GM06990 (cell line): ENCODE measurements at regions not wholly inside any gene's neighbourhood (a gene's known extent, or its start where the extent isn't known, plus 50 kb on each side); places are given as distances from the start of the nearest gene placed in this dataset.

Source experiments
- DNase-seq: peaks from one replicate; pipeline ENCODE4 v3.0.0-alpha.2; 2011; ENCODE audit not compliant: insufficient read length; ENCODE audit errors: extremely low read depth
- H3K27me3 ChIP-seq: replicated peaks from 2 replicates; pipeline ENCODE4 v1.6.0; 2011; ENCODE audit warnings: low read length; ENCODE audit not compliant: control insufficient read depth, insufficient read depth
- H3K36me3 ChIP-seq: 2 replicates; pipeline ENCODE4 v1.5.1; 2011; ENCODE audit warnings: low read length; ENCODE audit not compliant: control insufficient read depth, insufficient read depth
- H3K4me3 ChIP-seq: replicated peaks from 2 replicates; pipeline ENCODE4 v1.5.1; 2011; ENCODE audit warnings: low read depth, mild to moderate bottlenecking, control low read depth, low read length
- CTCF ChIP-seq: IDR thresholded peaks from 2 replicates; pipeline ENCODE4 v1.5.1; 2011; ENCODE audit warnings: low read length, control low read depth, mild to moderate bottlenecking, inconsistent platforms; ENCODE audit not compliant: insufficient read depth, poor library complexity, severe bottlenecking

- no peak for TF ChIP-seq CTCF
- DNase-seq: no peak
- H3K27me3 ChIP-seq: no peaks in the 10 kb centered on the region; the same call in 1 of the 2 replicates
- H3K4me3 ChIP-seq: no peak overlapping the region
- H3K36me3 ChIP-seq: no peaks in the 10 kb centered on the region
These were observed 421.0 kb upstream of the CCDC196 start for GRCh38 chr14:66065188-66065587.

- H3K4me3 ChIP-seq: no peak overlapping the region
- no peak for TF ChIP-seq CTCF
- no peak for DNase-seq
- H3K36me3 ChIP-seq: no peaks in the 10 kb centered on the region
- no peaks in the 10 kb centered on the region; the same call in 1 of the 2 replicates for H3K27me3 ChIP-seq
These were observed 419.0 kb upstream of the CCDC196 start for GRCh38 chr14:66066981-66067776.

GRCh38 chr14:66069036-66069435 lies 417.1 kb upstream of the CCDC196 start:
- no peaks in the 10 kb centered on the region; the same call in 1 of the 2 replicates for H3K27me3 ChIP-seq

GRCh38 chr14:66069830-66070541 lies 416.2 kb upstream of the CCDC196 start:
- no peak for DNase-seq
- no peak for TF ChIP-seq CTCF
- Histone ChIP-seq H3K36me3 (no peaks in the 10 kb centered on the region), H3K4me3 (no peak overlapping the region), H3K27me3 (peaks cover under 1% of the 10 kb centered on the region; the same call in 1 of the 2 replicates)

More at GRCh38 chr14:66069036-66069435, 417.1 kb upstream of the CCDC196 start:
- no peak for DNase-seq
- no peak for TF ChIP-seq CTCF
- Histone ChIP-seq H3K4me3 (no peak overlapping the region), H3K36me3 (no peaks in the 10 kb centered on the region)

GRCh38 chr14:66070542-66071319 lies 415.4 kb upstream of the CCDC196 start:
- H3K36me3 ChIP-seq: no peaks in the 10 kb centered on the region
- no peak overlapping the region for H3K4me3 ChIP-seq
- DNase-seq: no peak
- TF ChIP-seq CTCF: peak; percentile 91
- peaks cover 2% of the 10 kb centered on the region; the same call in 1 of the 2 replicates for H3K27me3 ChIP-seq
